ENCODE measurements at regions not wholly inside any gene's neighbourhood (a gene's known extent, or its start where the extent isn't known, plus 50 kb on each side); places are given as distances from the start of the nearest gene placed in this dataset.

- no peak for TF ChIP-seq CTCF (IDR thresholded peaks at IDR 0.05 in 4 of 5, conservative IDR thresholded peaks at IDR 0.05 in 1 of 5)
- TF ChIP-seq POLR2A (IDR thresholded peaks at IDR 0.05): no peak
These were observed 92.2 kb upstream of the SLIT2 start for GRCh38 chr4:20159516-20159915.

Measured in gastrocnemius medialis (tissue), 4 donors.